GM23338 (cell line): ENCODE measurements at regions not wholly inside any gene's neighbourhood (a gene's known extent, or its start where the extent isn't known, plus 50 kb on each side); places are given as distances from the start of the nearest gene placed in this dataset.

Experiments
- ATAC-seq: fragments of 200-7000 bp; cut with Tn5 transposase; 3 replicates; pipeline ENCODE4 v1.9.1; 2020
- DNase-seq: peaks from one replicate; pipeline ENCODE4 v3.0.0-alpha.2; 2015; ENCODE audit warnings: low spot score
- H2AFZ ChIP-seq: fragments of 200-600 bp; sonication (generic); 2 replicates; pipeline ENCODE4 v1.8.0; 2016; ENCODE audit warnings: antibody characterized with exemption, mild to moderate bottlenecking, moderate library complexity
- H3F3A ChIP-seq: fragments of 200-600 bp; sonication (generic); replicated peaks from 2 replicates; pipeline ENCODE4 v1.8.0; 2017; ENCODE audit warnings: antibody characterized with exemption, mixed run types, low read depth
- H3K27ac ChIP-seq: fragments of 200-600 bp; sonication (generic); 2 replicates; pipeline ENCODE4 v1.6.1; 2016; ENCODE audit warnings: low read depth
- H3K27me3 ChIP-seq: fragments of 200-600 bp; sonication (generic); 2 replicates; pipeline ENCODE4 v1.8.0; 2016; ENCODE audit warnings: mild to moderate bottlenecking, mixed run types, moderate library complexity; ENCODE audit not compliant: insufficient read depth
- H3K36me3 ChIP-seq: fragments of 200-600 bp; sonication (generic); 2 replicates; pipeline ENCODE4 v1.8.0; 2016; ENCODE audit warnings: mild to moderate bottlenecking; ENCODE audit not compliant: insufficient read depth
- H3K4me1 ChIP-seq: fragments of 200-600 bp; sonication (generic); 2 replicates; pipeline ENCODE4 v1.8.0; 2016; ENCODE audit warnings: mild to moderate bottlenecking, moderate library complexity; ENCODE audit not compliant: insufficient read depth
- H3K4me2 ChIP-seq: fragments of 200-600 bp; sonication (generic); 2 replicates; pipeline ENCODE4 v1.7.1; 2017; ENCODE audit warnings: mixed run types
- H3K4me3 ChIP-seq: fragments of 200-600 bp; sonication (generic); 2 replicates; pipeline ENCODE4 v1.6.1; 2016; ENCODE audit warnings: mixed run types
- H3K79me2 ChIP-seq: fragments of 200-600 bp; sonication (generic); replicated peaks from 2 replicates; pipeline ENCODE4 v1.8.0; 2017; ENCODE audit warnings: mild to moderate bottlenecking; ENCODE audit not compliant: insufficient read depth
- H3K9me2 ChIP-seq: fragments of 200-600 bp; sonication (generic); 2 replicates; pipeline ENCODE4 v1.8.0; 2017; ENCODE audit not compliant: insufficient read depth
- H4K20me1 ChIP-seq: fragments of 200-600 bp; sonication (generic); replicated peaks from 2 replicates; pipeline ENCODE4 v1.8.0; 2017; ENCODE audit warnings: mild to moderate bottlenecking; ENCODE audit not compliant: insufficient read depth
- H3K27ac Mint-ChIP-seq: 2 replicates; pipeline ENCODE4 v1.8.0; 2020; ENCODE audit warnings: inconsistent platforms, mild to moderate bottlenecking, moderate library complexity, mixed read lengths
- H3K27me3 Mint-ChIP-seq: 3 replicates; pipeline ENCODE4 v1.8.0; 2022; ENCODE audit warnings: low read depth, mild to moderate bottlenecking, moderate library complexity, mixed read lengths, inconsistent platforms; ENCODE audit not compliant: insufficient read depth, poor library complexity
- H3K36me3 Mint-ChIP-seq: 3 replicates; pipeline ENCODE4 v1.8.0; 2021; ENCODE audit warnings: low read depth, mild to moderate bottlenecking, inconsistent platforms, moderate library complexity, mixed read lengths
- H3K4me1 Mint-ChIP-seq: 3 replicates; pipeline ENCODE4 v1.8.0; 2020; ENCODE audit warnings: mild to moderate bottlenecking, inconsistent platforms, mixed read lengths
- H3K4me3 Mint-ChIP-seq: 3 replicates; pipeline ENCODE4 v1.8.0; 2021; ENCODE audit warnings: moderate library complexity, mild to moderate bottlenecking, inconsistent platforms, mixed read lengths
- H3K9me3 Mint-ChIP-seq: 3 replicates; pipeline ENCODE4 v1.8.0; 2020; ENCODE audit warnings: moderate library complexity, mild to moderate bottlenecking, inconsistent platforms, mixed read lengths
- CREB1 ChIP-seq: fragments of 250-450 bp; sonication (Bioruptor Pico); IDR thresholded peaks from 2 replicates; pipeline ENCODE4 v1.5.0; 2020; ENCODE audit warnings: low read depth, mild to moderate bottlenecking, moderate library complexity
- JUNB ChIP-seq: IDR thresholded peaks from one replicate; pipeline ENCODE4 v1.6.1; 2016; ENCODE audit warnings: antibody characterized with exemption; ENCODE audit not compliant: unreplicated experiment
- NANOG ChIP-seq: IDR thresholded peaks from 2 replicates; pipeline ENCODE4 v1.6.1; 2016; ENCODE audit warnings: antibody characterized with exemption, borderline replicate concordance
- TF ChIP-seq, protein P1 (sequence below): fragments of 250-450 bp; sonication (Bioruptor Pico); IDR thresholded peaks from 2 replicates; pipeline ENCODE4 v1.5.0; 2020; ENCODE audit warnings: mild to moderate bottlenecking, moderate library complexity
- TF ChIP-seq, protein P2 (sequence below), 2 experiments: fragments of 200-600 bp in 1 of 2; sonication (generic) in 1 of 2; conservative IDR thresholded peaks; 2 replicates each; pipeline versions ENCODE4 v1.5.1 to v1.6.1; 2016 to 2017; ENCODE audit warnings: antibody characterized with exemption in 2 of 2, low read depth in 2 of 2, mild to moderate bottlenecking in 2 of 2, moderate library complexity in 1 of 2
- TF ChIP-seq, protein P3 (sequence below): IDR thresholded peaks from 2 replicates; pipeline ENCODE4 v1.6.1; 2016; ENCODE audit warnings: antibody characterized with exemption

GRCh38 chr19:5229778-5230335 is 110.8 kb downstream of the PTPRS start (continued):
- TF ChIP-seq, protein P1, sequence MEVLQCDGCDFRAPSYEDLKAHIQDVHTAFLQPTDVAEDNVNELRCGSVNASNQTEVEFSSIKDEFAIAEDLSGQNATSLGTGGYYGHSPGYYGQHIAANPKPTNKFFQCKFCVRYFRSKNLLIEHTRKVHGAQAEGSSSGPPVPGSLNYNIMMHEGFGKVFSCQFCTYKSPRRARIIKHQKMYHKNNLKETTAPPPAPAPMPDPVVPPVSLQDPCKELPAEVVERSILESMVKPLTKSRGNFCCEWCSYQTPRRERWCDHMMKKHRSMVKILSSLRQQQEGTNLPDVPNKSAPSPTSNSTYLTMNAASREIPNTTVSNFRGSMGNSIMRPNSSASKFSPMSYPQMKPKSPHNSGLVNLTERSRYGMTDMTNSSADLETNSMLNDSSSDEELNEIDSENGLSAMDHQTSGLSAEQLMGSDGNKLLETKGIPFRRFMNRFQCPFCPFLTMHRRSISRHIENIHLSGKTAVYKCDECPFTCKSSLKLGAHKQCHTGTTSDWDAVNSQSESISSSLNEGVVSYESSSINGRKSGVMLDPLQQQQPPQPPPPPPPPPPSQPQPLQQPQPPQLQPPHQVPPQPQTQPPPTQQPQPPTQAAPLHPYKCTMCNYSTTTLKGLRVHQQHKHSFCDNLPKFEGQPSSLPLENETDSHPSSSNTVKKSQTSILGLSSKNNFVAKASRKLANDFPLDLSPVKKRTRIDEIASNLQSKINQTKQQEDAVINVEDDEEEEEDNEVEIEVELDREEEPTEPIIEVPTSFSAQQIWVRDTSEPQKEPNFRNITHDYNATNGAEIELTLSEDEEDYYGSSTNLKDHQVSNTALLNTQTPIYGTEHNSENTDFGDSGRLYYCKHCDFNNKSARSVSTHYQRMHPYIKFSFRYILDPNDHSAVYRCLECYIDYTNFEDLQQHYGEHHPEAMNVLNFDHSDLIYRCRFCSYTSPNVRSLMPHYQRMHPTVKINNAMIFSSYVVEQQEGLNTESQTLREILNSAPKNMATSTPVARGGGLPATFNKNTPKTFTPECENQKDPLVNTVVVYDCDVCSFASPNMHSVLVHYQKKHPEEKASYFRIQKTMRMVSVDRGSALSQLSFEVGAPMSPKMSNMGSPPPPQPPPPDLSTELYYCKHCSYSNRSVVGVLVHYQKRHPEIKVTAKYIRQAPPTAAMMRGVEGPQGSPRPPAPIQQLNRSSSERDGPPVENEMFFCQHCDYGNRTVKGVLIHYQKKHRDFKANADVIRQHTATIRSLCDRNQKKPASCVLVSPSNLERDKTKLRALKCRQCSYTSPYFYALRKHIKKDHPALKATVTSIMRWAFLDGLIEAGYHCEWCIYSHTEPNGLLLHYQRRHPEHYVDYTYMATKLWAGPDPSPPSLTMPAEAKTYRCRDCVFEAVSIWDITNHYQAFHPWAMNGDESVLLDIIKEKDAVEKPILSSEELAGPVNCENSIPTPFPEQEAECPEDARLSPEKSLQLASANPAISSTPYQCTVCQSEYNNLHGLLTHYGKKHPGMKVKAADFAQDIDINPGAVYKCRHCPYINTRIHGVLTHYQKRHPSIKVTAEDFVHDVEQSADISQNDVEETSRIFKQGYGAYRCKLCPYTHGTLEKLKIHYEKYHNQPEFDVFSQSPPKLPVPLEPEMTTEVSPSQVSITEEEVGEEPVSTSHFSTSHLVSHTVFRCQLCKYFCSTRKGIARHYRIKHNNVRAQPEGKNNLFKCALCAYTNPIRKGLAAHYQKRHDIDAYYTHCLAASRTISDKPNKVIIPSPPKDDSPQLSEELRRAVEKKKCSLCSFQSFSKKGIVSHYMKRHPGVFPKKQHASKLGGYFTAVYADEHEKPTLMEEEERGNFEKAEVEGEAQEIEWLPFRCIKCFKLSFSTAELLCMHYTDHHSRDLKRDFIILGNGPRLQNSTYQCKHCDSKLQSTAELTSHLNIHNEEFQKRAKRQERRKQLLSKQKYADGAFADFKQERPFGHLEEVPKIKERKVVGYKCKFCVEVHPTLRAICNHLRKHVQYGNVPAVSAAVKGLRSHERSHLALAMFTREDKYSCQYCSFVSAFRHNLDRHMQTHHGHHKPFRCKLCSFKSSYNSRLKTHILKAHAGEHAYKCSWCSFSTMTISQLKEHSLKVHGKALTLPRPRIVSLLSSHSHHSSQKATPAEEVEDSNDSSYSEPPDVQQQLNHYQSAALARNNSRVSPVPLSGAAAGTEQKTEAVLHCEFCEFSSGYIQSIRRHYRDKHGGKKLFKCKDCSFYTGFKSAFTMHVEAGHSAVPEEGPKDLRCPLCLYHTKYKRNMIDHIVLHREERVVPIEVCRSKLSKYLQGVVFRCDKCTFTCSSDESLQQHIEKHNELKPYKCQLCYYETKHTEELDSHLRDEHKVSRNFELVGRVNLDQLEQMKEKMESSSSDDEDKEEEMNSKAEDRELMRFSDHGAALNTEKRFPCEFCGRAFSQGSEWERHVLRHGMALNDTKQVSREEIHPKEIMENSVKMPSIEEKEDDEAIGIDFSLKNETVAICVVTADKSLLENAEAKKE (CRISPR knock-in tag), result no peak
- TF ChIP-seq NANOG (no peak), JUNB (no peak)
- TF ChIP-seq, protein P2, sequence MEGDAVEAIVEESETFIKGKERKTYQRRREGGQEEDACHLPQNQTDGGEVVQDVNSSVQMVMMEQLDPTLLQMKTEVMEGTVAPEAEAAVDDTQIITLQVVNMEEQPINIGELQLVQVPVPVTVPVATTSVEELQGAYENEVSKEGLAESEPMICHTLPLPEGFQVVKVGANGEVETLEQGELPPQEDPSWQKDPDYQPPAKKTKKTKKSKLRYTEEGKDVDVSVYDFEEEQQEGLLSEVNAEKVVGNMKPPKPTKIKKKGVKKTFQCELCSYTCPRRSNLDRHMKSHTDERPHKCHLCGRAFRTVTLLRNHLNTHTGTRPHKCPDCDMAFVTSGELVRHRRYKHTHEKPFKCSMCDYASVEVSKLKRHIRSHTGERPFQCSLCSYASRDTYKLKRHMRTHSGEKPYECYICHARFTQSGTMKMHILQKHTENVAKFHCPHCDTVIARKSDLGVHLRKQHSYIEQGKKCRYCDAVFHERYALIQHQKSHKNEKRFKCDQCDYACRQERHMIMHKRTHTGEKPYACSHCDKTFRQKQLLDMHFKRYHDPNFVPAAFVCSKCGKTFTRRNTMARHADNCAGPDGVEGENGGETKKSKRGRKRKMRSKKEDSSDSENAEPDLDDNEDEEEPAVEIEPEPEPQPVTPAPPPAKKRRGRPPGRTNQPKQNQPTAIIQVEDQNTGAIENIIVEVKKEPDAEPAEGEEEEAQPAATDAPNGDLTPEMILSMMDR (conservative IDR thresholded peaks at IDR 0.05; ENCODE audit: low read depth in 2 of 2), result no peak

- Histone ChIP-seq H3K27me3 (no peaks in the 10 kb centered on the region), H3K27ac (no peak overlapping the region), H3K9me2 (no peaks in the 10 kb centered on the region), H3K4me2 (peak overlapping the region; percentile 71), H3K36me3 (peaks cover 5% of the 10 kb centered on the region; the same call in 1 of the 2 replicates), H2AFZ (no peak overlapping the region), H3K4me3 (peak overlapping the region; percentile 53), H3F3A (peaks cover 6% of the 10 kb centered on the region), H4K20me1 (peaks cover 4% of the 10 kb centered on the region), H3K79me2 (no peaks in the 10 kb centered on the region), H3K4me1 (peaks cover 6% of the 10 kb centered on the region)
- Mint-ChIP-seq H3K36me3 (peaks cover 28% of the 10 kb centered on the region), H3K27me3 (peaks cover 7% of the 10 kb centered on the region), H3K27ac (no peak overlapping the region), H3K4me1 (peaks cover 13% of the 10 kb centered on the region), H3K9me3 (no peaks in the 10 kb centered on the region; the same call in 2 of the 3 replicates), H3K4me3 (peak overlapping the region; percentile 57)
- DNase-seq (peak; percentile 60), ATAC-seq (peak; percentile 56)
- TF ChIP-seq CREB1, result no peak
- TF ChIP-seq, protein P2 (conservative IDR thresholded peaks at IDR 0.05; ENCODE audit: low read depth in 2 of 2), result no peak
- TF ChIP-seq, protein P3, sequence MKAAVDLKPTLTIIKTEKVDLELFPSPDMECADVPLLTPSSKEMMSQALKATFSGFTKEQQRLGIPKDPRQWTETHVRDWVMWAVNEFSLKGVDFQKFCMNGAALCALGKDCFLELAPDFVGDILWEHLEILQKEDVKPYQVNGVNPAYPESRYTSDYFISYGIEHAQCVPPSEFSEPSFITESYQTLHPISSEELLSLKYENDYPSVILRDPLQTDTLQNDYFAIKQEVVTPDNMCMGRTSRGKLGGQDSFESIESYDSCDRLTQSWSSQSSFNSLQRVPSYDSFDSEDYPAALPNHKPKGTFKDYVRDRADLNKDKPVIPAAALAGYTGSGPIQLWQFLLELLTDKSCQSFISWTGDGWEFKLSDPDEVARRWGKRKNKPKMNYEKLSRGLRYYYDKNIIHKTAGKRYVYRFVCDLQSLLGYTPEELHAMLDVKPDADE, result no peak
Measured at GRCh38 chr19:5228932-5229777, 111.5 kb downstream of the PTPRS start.
